NCI-H146 treated with DMSO at 0.1 percent for 48 hours (cell line): ENCODE measurements at regions not wholly inside any gene's neighbourhood (a gene's known extent, or its start where the extent isn't known, plus 50 kb on each side); places are given as distances from the start of the nearest gene placed in this dataset.

Source experiments
- DNase-seq: peaks from one replicate; lab custom pipeline; 2025; ENCODE audit not compliant: unreplicated experiment; lab: John Stamatoyannopoulos, UW

DNA sequence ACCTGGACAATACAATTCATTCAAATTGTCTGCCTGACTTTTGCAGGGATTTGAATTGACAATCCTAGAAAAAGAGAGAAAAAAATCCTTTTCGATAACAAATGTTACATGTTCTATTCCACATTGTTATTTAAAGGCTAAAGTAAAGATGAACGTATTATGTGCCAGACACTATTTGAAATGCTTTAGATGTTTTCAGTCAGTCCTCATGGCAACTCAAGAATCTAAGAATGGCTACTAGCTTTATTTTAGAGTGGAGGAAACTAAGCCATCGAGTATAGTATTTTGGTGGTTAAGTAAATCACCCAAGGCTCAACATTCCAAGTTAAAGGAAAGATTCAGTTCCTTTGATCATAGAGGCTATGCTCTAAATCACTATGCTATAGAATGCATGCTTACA is 558.6 kb upstream of the MAN1A1 start:
- no peak for DNase-seq

GRCh38 chr6:119902681-119903080 is 553.1 kb upstream of the MAN1A1 start:
- DNase-seq = no peak

GRCh38 chr6:119896806-119897205 is 547.2 kb upstream of the MAN1A1 start:
- DNase-seq = no peak

GRCh38 chr6:119895626-119896025 is 546.1 kb upstream of the MAN1A1 start:
- no peak for DNase-seq

GRCh38 chr6:119894811-119895210 is 545.2 kb upstream of the MAN1A1 start:
- no peak for DNase-seq

- DNase-seq = no peak
Observed at GRCh38 chr6:119891644-119892043, 542.1 kb upstream of the MAN1A1 start.

DNA sequence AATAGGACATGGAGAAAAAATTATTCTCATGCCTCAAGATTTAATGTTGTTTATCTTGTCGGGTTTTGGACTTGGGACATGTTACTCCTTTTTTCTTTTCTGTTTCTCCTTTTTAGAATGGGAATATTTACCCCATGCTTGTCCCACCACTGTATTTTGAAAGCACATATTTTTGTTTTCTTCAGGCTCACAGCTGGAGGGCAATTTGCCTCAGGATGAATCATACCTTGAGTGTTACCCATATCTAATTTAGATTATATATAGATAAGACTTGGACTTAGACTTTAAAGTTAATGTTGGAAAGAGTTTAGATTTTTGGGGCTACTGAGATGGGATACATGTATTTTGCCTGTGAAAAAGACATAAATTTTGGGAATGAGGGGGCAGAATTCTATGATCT is 541.6 kb upstream of the MAN1A1 start:
- DNase-seq = no peak

DNA sequence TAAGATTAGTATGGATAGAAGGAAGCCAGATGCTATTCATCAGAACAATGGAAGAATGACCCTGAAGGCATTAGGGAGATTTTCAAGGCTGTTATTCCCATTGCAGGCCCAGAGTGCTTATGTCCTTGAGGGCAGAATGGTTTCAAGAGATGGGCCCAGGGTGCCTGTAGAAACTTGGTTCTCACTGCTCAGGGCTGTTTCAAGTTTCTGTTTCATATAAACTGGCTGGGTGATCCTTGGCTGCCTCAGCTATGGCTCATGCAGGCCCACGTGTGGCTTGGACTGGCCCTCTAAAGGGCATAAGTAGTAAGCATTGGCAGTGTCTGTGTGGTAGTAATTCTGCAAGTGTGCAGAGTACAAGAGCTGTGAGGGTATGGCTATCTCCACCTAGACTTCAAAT is 540.9 kb upstream of the MAN1A1 start:
- DNase-seq = no peak

DNA sequence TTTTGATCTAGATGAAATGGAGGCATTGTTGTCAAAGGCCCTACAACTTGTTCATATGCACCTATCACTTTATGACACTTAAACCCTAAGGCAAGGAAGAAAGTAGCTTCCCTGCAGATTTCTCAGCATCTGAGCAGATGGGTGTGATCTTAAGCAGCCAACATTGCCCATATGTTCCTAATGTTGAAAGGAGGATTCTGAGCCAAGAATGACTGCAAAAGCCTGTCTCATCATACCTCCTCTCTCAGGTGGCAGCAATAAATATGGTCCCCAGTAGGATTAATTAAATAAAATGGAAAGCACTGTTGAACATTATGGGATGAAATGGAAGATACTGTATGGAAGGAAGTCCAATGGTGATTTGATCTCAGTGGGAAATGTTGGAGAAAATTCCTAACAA is 538.1 kb upstream of the MAN1A1 start:
- no peak for DNase-seq

GRCh38 chr6:119881416-119881815 is 531.9 kb upstream of the MAN1A1 start:
- DNase-seq = no peak

DNA sequence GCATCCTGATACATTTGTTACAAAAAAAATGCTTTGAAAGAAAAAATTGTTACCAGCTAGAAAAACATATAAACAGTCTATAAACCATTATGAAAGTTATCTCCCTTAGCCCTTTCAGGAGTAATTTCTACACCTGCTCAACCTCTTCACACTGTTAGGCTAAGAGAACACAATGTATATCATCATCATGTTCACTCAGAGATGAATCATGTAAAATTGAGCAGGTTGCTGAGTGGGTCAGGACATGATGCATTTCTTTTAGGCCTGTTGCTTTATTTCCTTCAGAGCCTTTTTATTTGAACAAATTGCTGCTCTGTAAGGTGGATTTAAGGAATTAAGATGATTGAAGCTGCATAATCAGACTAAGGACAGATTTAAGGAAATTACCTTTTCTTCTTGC is 531.3 kb upstream of the MAN1A1 start:
- DNase-seq = no peak

- DNase-seq = no peak
Observed at GRCh38 chr6:119879731-119880130, 530.2 kb upstream of the MAN1A1 start.

- DNase-seq = no peak
Observed at GRCh38 chr6:119874381-119874780, 524.8 kb upstream of the MAN1A1 start.

GRCh38 chr6:119873107-119873506 is 523.5 kb upstream of the MAN1A1 start:
- DNase-seq = no peak

- no peak for DNase-seq
Observed at GRCh38 chr6:119871520-119871919, 522.0 kb upstream of the MAN1A1 start.

DNA sequence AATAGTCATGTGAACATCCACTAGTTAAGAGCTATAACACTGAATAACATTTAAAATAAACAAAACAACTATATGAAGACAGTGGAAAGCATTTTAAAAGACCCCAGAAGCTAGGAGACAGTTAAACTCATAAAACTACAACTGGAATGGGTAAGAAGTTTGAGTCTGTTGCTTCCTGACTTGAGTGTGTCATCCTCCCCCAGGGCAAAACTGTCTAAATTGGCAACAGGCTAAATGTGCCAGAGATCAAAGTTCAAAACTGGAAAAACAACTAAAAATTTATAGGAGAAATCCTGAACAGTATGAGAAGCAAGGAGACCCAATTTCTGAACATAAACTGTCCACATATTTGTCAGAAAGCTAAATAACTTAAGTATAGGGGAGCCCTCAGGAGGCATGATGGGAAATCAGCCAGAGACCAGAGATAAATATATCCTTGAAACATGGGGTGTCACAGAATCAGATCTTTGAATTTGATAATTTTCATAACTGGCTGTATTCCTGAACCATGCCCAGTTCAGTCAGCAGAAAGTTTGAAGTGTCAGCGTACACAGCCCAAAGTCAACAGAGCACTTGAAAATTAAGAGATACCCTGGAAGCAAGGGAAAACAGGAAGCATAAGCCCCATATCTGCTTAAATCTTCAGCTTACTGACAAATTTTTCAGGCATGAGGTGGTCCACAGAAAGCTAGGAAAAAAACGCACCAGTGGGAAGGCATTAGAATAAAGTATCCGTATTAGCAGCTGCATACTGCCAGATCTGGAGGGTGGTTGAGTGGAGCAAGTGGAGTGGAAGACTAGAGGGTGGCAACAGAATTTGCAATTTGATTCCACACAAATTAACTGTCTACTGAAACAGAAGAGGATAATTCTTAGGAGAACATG is 516.1 kb upstream of the MAN1A1 start:
- no peak for DNase-seq

DNA sequence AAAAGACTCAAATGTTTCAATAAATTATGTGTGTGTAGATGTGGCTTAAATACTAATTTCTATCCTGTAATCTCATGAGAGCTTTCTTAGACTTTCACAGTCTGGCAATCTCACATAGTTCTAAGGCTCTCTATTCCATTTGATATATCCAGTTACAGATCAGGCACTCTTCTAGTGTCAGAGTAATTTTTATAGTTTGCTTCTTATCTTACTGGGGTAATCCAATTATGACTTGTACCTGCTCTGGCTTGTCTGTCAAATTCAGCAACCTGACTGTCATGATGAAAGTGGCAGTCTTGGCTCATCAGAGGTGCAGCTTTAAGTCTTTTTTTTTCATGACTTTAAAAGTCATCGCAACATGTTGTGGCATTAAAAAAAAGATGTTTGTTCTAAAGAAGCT is 513.2 kb upstream of the MAN1A1 start:
- no peak for DNase-seq

- DNase-seq = no peak
Observed at GRCh38 chr6:119858901-119859300, 509.3 kb upstream of the MAN1A1 start.

DNA sequence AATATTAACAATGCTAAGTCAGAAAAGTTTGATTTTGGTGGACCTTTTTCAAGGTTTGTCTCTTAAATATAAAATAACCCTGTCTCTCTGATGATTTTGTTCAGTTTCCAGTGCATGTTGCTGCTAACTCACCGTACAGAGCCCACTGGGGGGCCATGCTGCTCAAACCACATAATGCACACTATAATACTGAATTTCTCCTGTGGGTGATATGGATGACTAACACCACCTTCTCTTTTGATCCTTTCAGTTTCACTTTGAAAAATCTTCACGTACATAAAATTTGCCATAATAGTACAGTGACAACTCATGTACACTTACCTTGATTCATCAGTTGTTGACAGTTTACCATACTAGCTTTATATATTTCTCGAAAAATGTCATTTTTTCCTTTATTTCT is 506.6 kb upstream of the MAN1A1 start:
- DNase-seq = no peak

GRCh38 chr6:119848696-119849095 is 499.1 kb upstream of the MAN1A1 start:
- no peak for DNase-seq

DNA sequence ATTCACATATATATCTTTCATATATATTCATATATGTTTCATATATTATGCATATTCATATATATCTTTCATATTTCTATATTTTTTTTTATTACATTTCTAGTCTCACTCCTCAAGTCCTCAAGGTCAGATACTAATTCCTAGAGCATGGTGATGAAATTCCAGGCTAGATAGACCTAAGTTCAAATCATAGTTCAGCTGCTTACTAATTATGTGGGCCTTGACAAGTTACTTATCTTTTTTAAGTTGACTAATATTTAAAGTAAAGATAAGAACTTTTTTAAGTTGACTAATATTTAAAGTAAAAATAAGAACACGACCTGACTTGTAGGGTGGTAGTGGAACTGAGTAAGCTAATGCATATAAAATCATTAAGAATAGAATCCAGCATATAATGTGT is 495.6 kb upstream of the MAN1A1 start:
- DNase-seq = no peak

- DNase-seq = no peak
Observed at GRCh38 chr6:119844387-119844786, 494.8 kb upstream of the MAN1A1 start.

DNA sequence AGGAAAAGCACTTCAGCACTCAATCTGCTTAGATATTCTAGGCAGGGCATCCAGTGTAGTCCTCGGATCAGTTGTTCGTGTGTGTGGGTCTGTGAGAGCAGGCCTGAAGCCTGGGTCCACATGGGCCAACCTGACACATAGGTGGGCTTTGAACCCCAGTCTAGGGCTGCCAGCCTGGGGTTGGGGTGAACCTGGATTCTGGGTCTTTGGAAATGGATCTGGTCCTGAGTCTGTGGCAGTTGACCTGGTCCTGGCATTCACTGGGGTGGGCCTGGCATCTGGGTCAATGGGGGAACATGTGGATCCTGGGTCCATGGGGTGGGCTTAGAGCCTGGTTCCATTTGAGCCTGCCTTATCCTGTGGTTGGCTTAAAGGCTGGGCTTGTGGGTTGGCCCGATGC is 492.6 kb upstream of the MAN1A1 start:
- DNase-seq = no peak
